ENCODE measurements at regions not wholly inside any gene's neighbourhood (a gene's known extent, or its start where the extent isn't known, plus 50 kb on each side); places are given as distances from the start of the nearest gene placed in this dataset.
"Not testable (repeated sequence)": the region's sequence is repeated elsewhere in the genome, so short reads cannot be mapped to it uniquely, and the experiment has no call there.

GRCh38 chr2:16925145-16925544 is 259.5 kb upstream of the CYRIA start:
- Histone ChIP-seq H3K23me2 (ENCODE audit: insufficient read length, low read depth, low read length, poor library complexity, severe bottlenecking) (no peaks in the 10 kb centered on the region), H3K27ac (ENCODE audit: insufficient read length, low read depth, low read length) (no peak overlapping the region), H2BK12ac (ENCODE audit: insufficient read length, low read depth, low read length) (no peak overlapping the region), H2BK5ac (ENCODE audit: insufficient read length, low read length) (no peak overlapping the region), H3K9me3 (ENCODE audit: control insufficient read depth, low read depth, low read length) (no peaks in the 10 kb centered on the region), H3K56ac (ENCODE audit: insufficient read length, low read depth, low read length) (no peak overlapping the region), H3K14ac (ENCODE audit: insufficient read depth, low read length) (no peak overlapping the region), H2AFZ (ENCODE audit: low read length) (no peak overlapping the region), H4K91ac (ENCODE audit: insufficient read length, low read depth, low read length) (no peak overlapping the region), H2AK5ac (ENCODE audit: insufficient read length, low read length) (no peak overlapping the region), H3K4ac (ENCODE audit: low read depth, low read length) (no peak overlapping the region), H3T11ph (ENCODE audit: low read length) (no peak overlapping the region), H2BK20ac (ENCODE audit: low read depth, low read length, poor library complexity, severe bottlenecking) (no peak overlapping the region), H3K4me2 (ENCODE audit: insufficient read depth, insufficient read length, low read length) (no peak overlapping the region), H3K4me1 (ENCODE audit: insufficient read depth, low read length) (no peaks in the 10 kb centered on the region), H4K20me1 (ENCODE audit: control insufficient read depth, insufficient read depth, insufficient read length) (no peaks in the 10 kb centered on the region), H3K79me2 (ENCODE audit: insufficient read depth, low read length) (no peaks in the 10 kb centered on the region), H4K5ac (ENCODE audit: insufficient read length, low read depth, low read length) (no peak overlapping the region), H3K27me3 (ENCODE audit: insufficient read depth, low read length) (no peaks in the 10 kb centered on the region), H3K79me1 (ENCODE audit: insufficient read depth, low read depth, low read length, poor library complexity, severe bottlenecking) (no peaks in the 10 kb centered on the region), H4K8ac (replicated peaks; ENCODE audit: insufficient read length, low read depth, low read length) (no peak overlapping the region), H2BK120ac (ENCODE audit: low read depth, low read length, poor library complexity, severe bottlenecking) (no peak overlapping the region), H2BK15ac (ENCODE audit: low read depth, low read length) (no peak overlapping the region), H3K18ac (ENCODE audit: insufficient read length, low read depth, low read length) (no peak overlapping the region), H3K9ac (ENCODE audit: extremely low read depth, insufficient read length, low read length) (no peak overlapping the region), H3K23ac (ENCODE audit: insufficient read length, low read depth, low read length) (no peak overlapping the region)
- H3K36me3 Mint-ChIP-seq (ENCODE audit: insufficient read depth in 1 of 3, low read depth in 3 of 3) = no peaks in the 10 kb centered on the region
- no peak overlapping the region for H3K27ac Mint-ChIP-seq
- no CpG with 5 or more reads among the region's 2 CpGs for WGBS (ENCODE audit: extremely low coverage, insufficient read length, low lambda C conversion rate)
- no peaks in the 10 kb centered on the region for H3K9me3 Mint-ChIP-seq
- no peak for DNase-seq
- no peak overlapping the region for H3K4me3 Mint-ChIP-seq
- H3K4me1 Mint-ChIP-seq = no peaks in the 10 kb centered on the region
- no peaks in the 10 kb centered on the region for H3K27me3 Mint-ChIP-seq (ENCODE audit: low read depth)
- TF ChIP-seq, protein P1, sequence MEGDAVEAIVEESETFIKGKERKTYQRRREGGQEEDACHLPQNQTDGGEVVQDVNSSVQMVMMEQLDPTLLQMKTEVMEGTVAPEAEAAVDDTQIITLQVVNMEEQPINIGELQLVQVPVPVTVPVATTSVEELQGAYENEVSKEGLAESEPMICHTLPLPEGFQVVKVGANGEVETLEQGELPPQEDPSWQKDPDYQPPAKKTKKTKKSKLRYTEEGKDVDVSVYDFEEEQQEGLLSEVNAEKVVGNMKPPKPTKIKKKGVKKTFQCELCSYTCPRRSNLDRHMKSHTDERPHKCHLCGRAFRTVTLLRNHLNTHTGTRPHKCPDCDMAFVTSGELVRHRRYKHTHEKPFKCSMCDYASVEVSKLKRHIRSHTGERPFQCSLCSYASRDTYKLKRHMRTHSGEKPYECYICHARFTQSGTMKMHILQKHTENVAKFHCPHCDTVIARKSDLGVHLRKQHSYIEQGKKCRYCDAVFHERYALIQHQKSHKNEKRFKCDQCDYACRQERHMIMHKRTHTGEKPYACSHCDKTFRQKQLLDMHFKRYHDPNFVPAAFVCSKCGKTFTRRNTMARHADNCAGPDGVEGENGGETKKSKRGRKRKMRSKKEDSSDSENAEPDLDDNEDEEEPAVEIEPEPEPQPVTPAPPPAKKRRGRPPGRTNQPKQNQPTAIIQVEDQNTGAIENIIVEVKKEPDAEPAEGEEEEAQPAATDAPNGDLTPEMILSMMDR (conservative IDR thresholded peaks at IDR 0.05) = no peak

DNA sequence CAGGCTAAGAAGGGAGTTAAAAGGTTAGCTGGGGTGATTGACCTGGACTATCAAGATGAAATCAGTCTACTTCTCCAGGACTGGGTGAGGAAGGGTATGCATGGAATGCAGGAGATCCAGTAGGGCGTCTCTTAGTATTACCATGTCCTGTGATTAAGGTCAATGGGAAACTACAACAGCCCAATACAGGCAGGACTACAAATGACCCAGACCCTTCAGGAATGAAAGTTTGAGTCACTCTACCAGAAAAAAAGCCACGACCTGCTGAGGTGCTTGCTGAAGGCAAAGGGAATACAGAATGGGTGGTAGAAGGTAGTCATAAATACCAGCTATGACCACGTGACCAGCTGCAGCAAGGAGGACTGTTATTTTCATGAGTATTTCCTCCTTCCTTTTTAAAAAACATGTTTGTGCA is 249.7 kb upstream of the CYRIA start:
- H3K4me2 ChIP-seq (ENCODE audit: insufficient read depth, insufficient read length, low read length); H3K36me3 Mint-ChIP-seq (ENCODE audit: insufficient read depth in 1 of 3, low read depth in 3 of 3); H2BK120ac ChIP-seq (ENCODE audit: low read depth, low read length, poor library complexity, severe bottlenecking); H3T11ph ChIP-seq (ENCODE audit: low read length); H3K9me3 ChIP-seq (ENCODE audit: control insufficient read depth, low read depth, low read length); H3K56ac ChIP-seq (ENCODE audit: insufficient read length, low read depth, low read length); H2BK5ac ChIP-seq (ENCODE audit: insufficient read length, low read length); H3K4me1 Mint-ChIP-seq; H3K18ac ChIP-seq (ENCODE audit: insufficient read length, low read depth, low read length); H3K14ac ChIP-seq (ENCODE audit: insufficient read depth, low read length); H3K9ac ChIP-seq (ENCODE audit: extremely low read depth, insufficient read length, low read length); H3K9me3 Mint-ChIP-seq; DNase-seq; H3K27ac ChIP-seq (ENCODE audit: insufficient read length, low read depth, low read length); H3K79me2 ChIP-seq (ENCODE audit: insufficient read depth, low read length); H3K4me1 ChIP-seq (ENCODE audit: insufficient read depth, low read length); H4K5ac ChIP-seq (ENCODE audit: insufficient read length, low read depth, low read length); H4K91ac ChIP-seq (ENCODE audit: insufficient read length, low read depth, low read length); H4K20me1 ChIP-seq (ENCODE audit: control insufficient read depth, insufficient read depth, insufficient read length); H2AK5ac ChIP-seq (ENCODE audit: insufficient read length, low read length); H3K23ac ChIP-seq (ENCODE audit: insufficient read length, low read depth, low read length); H3K23me2 ChIP-seq (ENCODE audit: insufficient read length, low read depth, low read length, poor library complexity, severe bottlenecking); H2BK15ac ChIP-seq (ENCODE audit: low read depth, low read length); H2BK20ac ChIP-seq (ENCODE audit: low read depth, low read length, poor library complexity, severe bottlenecking); H3K4me3 Mint-ChIP-seq; H2AFZ ChIP-seq (ENCODE audit: low read length); H3K79me1 ChIP-seq (ENCODE audit: insufficient read depth, low read depth, low read length, poor library complexity, severe bottlenecking); H3K4ac ChIP-seq (ENCODE audit: low read depth, low read length); H3K27me3 Mint-ChIP-seq (ENCODE audit: low read depth); H2BK12ac ChIP-seq (ENCODE audit: insufficient read length, low read depth, low read length); H3K27me3 ChIP-seq (ENCODE audit: insufficient read depth, low read length); H4K8ac ChIP-seq (replicated peaks; ENCODE audit: insufficient read length, low read depth, low read length): not testable (repeated sequence)
- 0 out of 7 replicates have a peak overlapping the region, but pooled peaks of 1 of the 3 experiments have one; percentile 24 for H3K27ac Mint-ChIP-seq
- no CpG with 5 or more reads among the region's 3 CpGs for WGBS (ENCODE audit: extremely low coverage, insufficient read length, low lambda C conversion rate)

All from H9 (cell line).